ENCODE measurements at regions not wholly inside any gene's neighbourhood (a gene's known extent, or its start where the extent isn't known, plus 50 kb on each side); places are given as distances from the start of the nearest gene placed in this dataset.

GRCh38 chr2:215527736-215528135, 91.9 kb upstream of the FN1 start:
- TF ChIP-seq CTCF (IDR thresholded peaks at IDR 0.05) (no peak), POLR2AphosphoS5 (IDR thresholded peaks at IDR 0.05) (no peak)
